Neuron (in vitro differentiated cells): ENCODE measurements at regions not wholly inside any gene's neighbourhood (a gene's known extent, or its start where the extent isn't known, plus 50 kb on each side); places are given as distances from the start of the nearest gene placed in this dataset.
"Not testable (repeated sequence)": the region's sequence is repeated elsewhere in the genome, so short reads cannot be mapped to it uniquely, and the experiment has no call there.

ENCODE experiments used
- H2AFZ ChIP-seq: one replicate; pipeline ENCODE4 v1.6.1; 2013; ENCODE audit warnings: low read depth, mild to moderate bottlenecking, inconsistent platforms, low read length, moderate library complexity
- H3K27me3 ChIP-seq: one replicate; pipeline ENCODE4 v1.6.1; 2013; ENCODE audit warnings: low read length; ENCODE audit not compliant: insufficient read depth
- H3K36me3 ChIP-seq: one replicate; pipeline ENCODE4 v1.6.1; 2013; ENCODE audit warnings: low read length; ENCODE audit not compliant: insufficient read depth
- H3K4me1 ChIP-seq: one replicate; pipeline ENCODE4 v1.6.1; 2013; ENCODE audit warnings: low read length; ENCODE audit not compliant: insufficient read depth
- H3K4me3 ChIP-seq: 2 replicates; pipeline ENCODE4 v1.5.1; 2013; ENCODE audit warnings: mild to moderate bottlenecking, low read length, moderate library complexity
- H3K9me3 ChIP-seq: one replicate; pipeline ENCODE4 v1.6.1; 2013; ENCODE audit warnings: low read length

- Histone ChIP-seq H3K9me3 (no peaks in the 10 kb centered on the region), H3K4me3 (no peak overlapping the region)
Measured at GRCh38 chr3:147333098-147333497, 73.2 kb downstream of the ZIC4 start.

GRCh38 chr3:147328711-147329110 lies 77.6 kb downstream of the ZIC4 start:
- no peak overlapping the region for H2AFZ ChIP-seq
- H3K27me3 ChIP-seq = no peaks in the 10 kb centered on the region
- no peaks in the 10 kb centered on the region for H3K9me3 ChIP-seq
- no peaks in the 10 kb centered on the region for H3K36me3 ChIP-seq
- H3K4me3 ChIP-seq = no peak overlapping the region
- no peaks in the 10 kb centered on the region for H3K4me1 ChIP-seq

More at GRCh38 chr3:147333098-147333497, 73.2 kb downstream of the ZIC4 start:
- H3K27me3 ChIP-seq = no peaks in the 10 kb centered on the region
- no peaks in the 10 kb centered on the region for H3K4me1 ChIP-seq
- no peaks in the 10 kb centered on the region for H3K36me3 ChIP-seq
- no peak overlapping the region for H2AFZ ChIP-seq

GRCh38 chr3:147324356-147324755 lies 82.0 kb downstream of the ZIC4 start:
- Histone ChIP-seq H3K9me3 (no peaks in the 10 kb centered on the region), H3K27me3 (no peaks in the 10 kb centered on the region), H3K4me3 (no peak overlapping the region), H2AFZ (no peak overlapping the region), H3K36me3 (no peaks in the 10 kb centered on the region), H3K4me1 (no peaks in the 10 kb centered on the region)

DNA sequence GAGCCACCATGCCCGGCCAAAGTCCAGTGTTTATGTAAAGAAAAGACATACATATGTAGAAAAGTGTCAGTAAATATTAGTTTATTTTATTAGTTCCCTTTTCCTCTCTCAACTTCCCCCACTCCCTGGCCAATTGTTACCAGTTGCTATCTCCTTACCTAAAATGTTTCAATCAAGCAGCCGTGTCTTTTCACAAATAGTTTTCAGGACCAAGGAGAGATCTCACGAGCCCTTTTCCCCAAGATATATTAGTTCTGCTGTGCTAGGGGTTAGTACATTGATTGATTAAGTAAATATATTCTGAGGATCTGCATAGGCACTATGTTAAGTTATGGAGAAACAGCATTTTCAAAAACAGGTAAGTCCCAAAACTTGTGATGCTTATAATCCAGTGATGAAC lies 87.4 kb downstream of the ZIC4 start:
- H3K9me3 ChIP-seq = peaks cover 2% of the 10 kb centered on the region
- H3K4me1 ChIP-seq = no peaks in the 10 kb centered on the region
- H2AFZ ChIP-seq = no peak overlapping the region
- no peak overlapping the region for H3K4me3 ChIP-seq
- no peaks in the 10 kb centered on the region for H3K27me3 ChIP-seq
- H3K36me3 ChIP-seq = no peaks in the 10 kb centered on the region

GRCh38 chr3:147317080-147317479 lies 89.3 kb downstream of the ZIC4 start:
- H3K4me3 ChIP-seq, H2AFZ ChIP-seq, H3K27me3 ChIP-seq, H3K36me3 ChIP-seq, H3K4me1 ChIP-seq, H3K9me3 ChIP-seq: not testable (repeated sequence)

DNA sequence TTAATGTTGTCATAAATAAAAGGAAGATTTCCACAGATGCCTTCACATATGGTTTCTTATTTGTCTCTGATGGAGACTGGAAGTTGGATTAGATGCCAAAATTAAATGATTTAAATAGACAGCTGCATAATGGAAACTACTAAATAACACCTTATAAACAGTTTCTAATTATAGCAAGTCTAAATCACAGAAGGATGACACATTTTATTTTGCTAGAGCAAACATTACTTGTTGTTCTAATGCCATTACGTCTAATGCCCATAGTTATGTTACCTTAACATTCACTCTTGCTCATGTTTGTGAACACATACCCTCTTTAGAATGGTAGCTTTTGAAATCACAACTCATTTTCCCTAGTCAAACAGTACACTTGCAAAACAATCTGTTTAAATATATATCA lies 92.8 kb downstream of the ZIC4 start:
- H2AFZ ChIP-seq = no peak overlapping the region
- peaks cover 2% of the 10 kb centered on the region for H3K9me3 ChIP-seq
- no peaks in the 10 kb centered on the region for H3K4me1 ChIP-seq
- H3K27me3 ChIP-seq = no peaks in the 10 kb centered on the region
- H3K4me3 ChIP-seq = no peak overlapping the region
- no peaks in the 10 kb centered on the region for H3K36me3 ChIP-seq

DNA sequence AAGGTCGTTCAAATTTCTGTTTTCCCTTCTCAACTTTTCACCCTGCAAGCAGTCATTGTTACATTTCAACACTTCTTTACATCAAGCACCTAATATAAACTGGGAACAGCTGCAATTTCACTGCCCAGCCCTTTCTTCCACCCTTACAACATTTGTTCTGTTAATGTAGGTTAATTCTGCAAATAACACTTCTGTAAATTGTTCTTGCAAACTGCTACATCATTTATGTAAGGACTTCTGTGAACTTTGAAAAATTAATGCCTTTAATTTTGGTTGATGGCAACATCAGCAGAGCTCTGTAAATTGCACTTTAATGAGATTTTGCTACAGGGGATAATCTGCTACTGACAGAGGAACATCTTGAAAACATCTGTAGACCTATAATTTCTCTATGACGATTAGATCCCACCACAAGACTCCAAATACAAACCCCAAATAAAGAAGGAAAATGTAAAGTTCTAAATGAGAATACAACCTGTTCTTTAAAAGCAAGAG lies 93.5 kb downstream of the ZIC4 start:
- H3K27me3 ChIP-seq = no peaks in the 10 kb centered on the region
- no peak overlapping the region for H2AFZ ChIP-seq
- H3K36me3 ChIP-seq = no peaks in the 10 kb centered on the region
- no peaks in the 10 kb centered on the region for H3K4me1 ChIP-seq
- H3K9me3 ChIP-seq = peaks cover 2% of the 10 kb centered on the region
- no peak overlapping the region for H3K4me3 ChIP-seq

DNA sequence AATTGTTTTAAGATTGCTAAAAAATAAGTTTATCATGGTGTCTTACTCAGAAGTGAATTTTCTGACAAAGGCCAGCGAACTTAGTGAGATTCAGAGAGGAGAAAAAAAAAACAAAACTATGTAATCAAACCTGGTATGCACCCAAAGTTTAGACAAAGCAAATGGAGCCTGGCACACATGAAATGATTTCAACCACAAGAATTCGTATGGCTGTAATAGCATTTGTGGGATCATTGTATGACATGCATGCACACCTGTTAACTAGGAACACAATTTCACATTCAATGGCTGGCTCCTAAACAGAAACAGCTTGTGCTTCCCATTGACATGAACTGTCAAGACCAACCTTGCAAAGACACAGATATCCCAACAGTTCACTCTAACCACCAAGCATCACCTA lies 94.6 kb downstream of the ZIC4 start:
- Histone ChIP-seq H3K36me3 (no peaks in the 10 kb centered on the region), H3K4me1 (no peaks in the 10 kb centered on the region), H3K9me3 (no peaks in the 10 kb centered on the region), H3K27me3 (no peaks in the 10 kb centered on the region), H3K4me3 (no peak overlapping the region), H2AFZ (no peak overlapping the region)

DNA sequence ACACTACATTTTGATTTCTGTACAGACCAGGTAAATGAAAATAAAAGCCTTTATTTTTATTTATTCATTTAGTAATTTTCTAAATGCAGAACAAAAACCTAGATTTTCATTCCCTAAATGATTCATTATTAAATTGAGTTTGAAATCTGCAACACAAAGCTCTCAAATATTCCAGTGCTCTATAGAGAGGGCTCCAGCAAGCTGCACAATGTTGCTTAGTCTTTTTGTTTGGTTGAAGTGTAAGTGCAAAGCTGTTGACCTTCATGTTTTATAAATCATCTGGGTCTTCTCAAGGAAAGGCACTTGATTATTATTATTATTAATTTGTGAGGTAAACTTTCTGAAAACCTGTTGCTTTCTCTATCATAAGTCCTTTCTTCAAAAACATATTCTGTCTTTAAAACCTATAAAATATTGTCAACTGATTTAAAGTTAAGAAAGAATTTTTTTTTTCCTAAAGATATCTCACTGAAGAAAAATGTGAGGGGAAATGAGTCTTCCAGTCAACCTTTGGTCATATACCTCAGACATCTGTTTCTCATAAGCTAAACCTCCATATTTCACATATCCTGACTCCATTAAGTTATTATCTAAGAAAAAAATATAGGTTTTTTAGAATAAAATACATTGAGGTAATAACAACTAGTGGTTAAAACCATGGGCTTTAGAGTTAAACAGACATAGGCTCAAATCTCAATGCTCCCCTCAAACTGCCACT lies 100.7 kb downstream of the ZIC4 start:
- Histone ChIP-seq H3K4me1 (peaks cover 9% of the 10 kb centered on the region), H3K9me3 (no peaks in the 10 kb centered on the region), H2AFZ (no peak overlapping the region), H3K4me3 (no peak overlapping the region), H3K27me3 (no peaks in the 10 kb centered on the region), H3K36me3 (no peaks in the 10 kb centered on the region)

DNA sequence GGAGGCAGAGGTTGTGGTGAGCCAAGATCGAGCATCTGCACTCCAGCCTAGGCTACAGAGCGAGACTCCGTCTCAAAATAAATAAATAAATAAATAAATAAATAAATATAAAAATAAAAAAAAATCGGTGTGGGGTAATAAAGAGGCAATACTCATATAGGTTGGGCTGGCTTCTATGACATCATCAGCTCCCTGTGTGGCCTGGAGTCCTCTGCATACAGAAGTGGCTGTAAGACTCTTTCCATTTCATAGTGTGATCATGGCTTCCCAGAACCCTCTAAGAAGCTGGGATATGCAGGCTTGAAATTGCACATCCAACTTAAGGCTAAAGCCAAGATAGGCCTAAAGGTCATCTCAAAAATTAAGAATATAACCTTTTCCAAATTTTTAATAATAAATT lies 101.6 kb downstream of the ZIC4 start:
- no peak overlapping the region for H3K4me3 ChIP-seq
- no peak overlapping the region for H2AFZ ChIP-seq
- peaks cover 10% of the 10 kb centered on the region for H3K4me1 ChIP-seq
- H3K27me3 ChIP-seq = no peaks in the 10 kb centered on the region
- no peaks in the 10 kb centered on the region for H3K36me3 ChIP-seq
- no peaks in the 10 kb centered on the region for H3K9me3 ChIP-seq

DNA sequence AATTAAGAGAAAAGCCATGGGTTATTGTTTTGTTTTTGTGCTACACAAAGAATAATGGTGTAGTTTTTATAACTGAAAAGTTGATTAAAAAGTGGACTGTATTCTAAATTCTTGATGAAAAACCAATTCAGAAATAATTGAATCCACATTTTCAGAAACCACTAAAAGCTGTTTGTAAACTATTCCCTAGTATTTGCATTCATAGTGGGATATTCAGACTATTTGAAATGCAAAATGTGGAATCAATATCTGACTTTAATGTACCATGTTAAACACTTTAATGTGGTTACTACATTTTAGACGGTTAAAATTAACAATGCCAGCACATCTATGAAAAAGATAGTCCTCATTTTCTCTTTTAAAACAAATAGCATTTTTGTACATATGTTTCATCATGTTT lies 104.6 kb downstream of the ZIC4 start:
- no peaks in the 10 kb centered on the region for H3K9me3 ChIP-seq
- peaks cover 34% of the 10 kb centered on the region for H3K4me1 ChIP-seq
- no peak overlapping the region for H2AFZ ChIP-seq
- H3K36me3 ChIP-seq = no peaks in the 10 kb centered on the region
- no peak overlapping the region for H3K4me3 ChIP-seq
- no peaks in the 10 kb centered on the region for H3K27me3 ChIP-seq

DNA sequence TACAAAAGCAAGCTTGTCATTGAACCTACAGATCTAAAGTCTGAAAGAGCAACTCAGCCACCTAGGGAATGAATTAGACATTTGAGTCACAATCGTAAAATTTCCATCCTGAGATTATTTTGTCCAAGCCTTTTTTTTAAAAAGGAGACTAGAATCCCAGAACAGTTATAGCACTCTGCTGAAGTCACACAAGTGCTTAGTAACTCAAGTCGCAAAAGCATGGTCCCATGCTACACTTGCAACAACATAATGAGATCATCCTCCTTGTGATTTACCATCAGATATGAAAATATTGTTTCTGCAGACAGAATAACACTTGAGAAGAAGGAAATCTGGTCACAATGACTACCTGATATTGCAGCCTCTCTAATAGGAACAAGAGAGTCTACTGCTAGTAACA lies 106.7 kb downstream of the ZIC4 start:
- Histone ChIP-seq H2AFZ (no peak overlapping the region), H3K4me3 (no peak overlapping the region), H3K4me1 (peaks cover 27% of the 10 kb centered on the region), H3K9me3 (no peaks in the 10 kb centered on the region), H3K36me3 (no peaks in the 10 kb centered on the region), H3K27me3 (no peaks in the 10 kb centered on the region)

- Histone ChIP-seq H2AFZ (peak overlapping the region; percentile 20), H3K27me3 (no peaks in the 10 kb centered on the region), H3K4me3 (peak overlapping the region; percentile 28), H3K36me3 (no peaks in the 10 kb centered on the region), H3K4me1 (peaks cover 27% of the 10 kb centered on the region), H3K9me3 (no peaks in the 10 kb centered on the region)
Measured at GRCh38 chr3:147298511-147298982, 107.8 kb downstream of the ZIC4 start.
